Mesenchymal stem cell (in vitro differentiated cells and primary cell): ENCODE measurements at regions not wholly inside any gene's neighbourhood (a gene's known extent, or its start where the extent isn't known, plus 50 kb on each side); places are given as distances from the start of the nearest gene placed in this dataset.

Experiments
- DNase-seq: peaks from one replicate; pipeline ENCODE4 v3.0.0-alpha.2; 2013
- H2AFZ ChIP-seq: one replicate; pipeline ENCODE4 v1.6.1; 2013; ENCODE audit warnings: low read depth, mild to moderate bottlenecking, control low read depth, inconsistent platforms, low read length, moderate library complexity
- H2AK5ac ChIP-seq: 2 replicates; pipeline ENCODE4 v1.6.1; 2013; ENCODE audit warnings: low read length, moderate library complexity, mild to moderate bottlenecking, inconsistent platforms; ENCODE audit not compliant: severe bottlenecking
- H2BK120ac ChIP-seq: one replicate; pipeline ENCODE4 v1.6.1; 2013; ENCODE audit warnings: low read depth, mild to moderate bottlenecking, inconsistent platforms, low read length, moderate library complexity
- H2BK12ac ChIP-seq, 2 experiments: one replicate each; pipeline ENCODE4 v1.6.1; 2013; ENCODE audit warnings: inconsistent platforms in 2 of 2, low read length in 2 of 2, mild to moderate bottlenecking in 2 of 2, moderate library complexity in 2 of 2, control low read depth in 1 of 2
- H2BK15ac ChIP-seq: one replicate; pipeline ENCODE4 v1.6.1; 2013; ENCODE audit warnings: mild to moderate bottlenecking, low read depth, inconsistent platforms; ENCODE audit not compliant: poor library complexity, severe bottlenecking
- H2BK5ac ChIP-seq: 2 replicates; pipeline ENCODE4 v1.6.1; 2013; ENCODE audit warnings: low read depth, mild to moderate bottlenecking, low read length, control low read depth, inconsistent platforms; ENCODE audit not compliant: poor library complexity, severe bottlenecking
- H3K14ac ChIP-seq, 2 experiments: one replicate each; pipeline ENCODE4 v1.6.1; 2013; ENCODE audit warnings: inconsistent platforms in 2 of 2, low read length in 2 of 2, control low read depth in 1 of 2, mild to moderate bottlenecking in 1 of 2, moderate library complexity in 1 of 2
- H3K18ac ChIP-seq, 2 experiments: one replicate each; pipeline ENCODE4 v1.6.1; 2013; ENCODE audit warnings: inconsistent platforms in 2 of 2, low read length in 2 of 2, control low read depth in 1 of 2, low read depth in 1 of 2, mild to moderate bottlenecking in 1 of 2
- H3K23ac ChIP-seq, 2 experiments: one replicate each; pipeline ENCODE4 v1.6.1; 2013; ENCODE audit warnings: inconsistent platforms in 2 of 2, low read length in 2 of 2, mild to moderate bottlenecking in 2 of 2, moderate library complexity in 2 of 2, control low read depth in 1 of 2
- H3K27ac ChIP-seq: 2 replicates; pipeline ENCODE4 v1.5.1; 2013; ENCODE audit warnings: mild to moderate bottlenecking, moderate library complexity, low read length, control low read depth, inconsistent platforms; ENCODE audit not compliant: poor library complexity, severe bottlenecking
- H3K27me3 ChIP-seq, 2 experiments: 2 replicates each; pipeline versions ENCODE4 v1.6.1 to v1.7.0; 2013; ENCODE audit warnings: low read length in 2 of 2, mild to moderate bottlenecking in 2 of 2, moderate library complexity in 2 of 2, control low read depth in 1 of 2, inconsistent platforms in 1 of 2; ENCODE audit not compliant: control insufficient read depth in 1 of 2, insufficient read depth in 1 of 2
- H3K36me3 ChIP-seq, 2 experiments: 2 replicates each; pipeline versions ENCODE4 v1.6.1 to v1.7.0; 2013; ENCODE audit warnings: low read length in 2 of 2, control low read depth in 1 of 2, inconsistent platforms in 1 of 2, low read depth in 1 of 2, mild to moderate bottlenecking in 1 of 2; ENCODE audit not compliant: insufficient read depth in 2 of 2, control insufficient read depth in 1 of 2
- H3K4ac ChIP-seq, 2 experiments: one replicate each; pipeline ENCODE4 v1.6.1; 2013; ENCODE audit warnings: inconsistent platforms in 2 of 2, low read length in 2 of 2, mild to moderate bottlenecking in 2 of 2, moderate library complexity in 2 of 2, control low read depth in 1 of 2, low read depth in 1 of 2
- H3K4me1 ChIP-seq: 2 replicates; pipeline ENCODE4 v1.6.1; 2013; ENCODE audit warnings: low read depth, low read length, control low read depth; ENCODE audit not compliant: control insufficient read depth, insufficient read depth
- H3K4me2 ChIP-seq: 2 replicates; pipeline ENCODE4 v1.6.1; 2013; ENCODE audit warnings: low read length, mild to moderate bottlenecking, inconsistent platforms; ENCODE audit not compliant: poor library complexity, severe bottlenecking
- H3K4me3 ChIP-seq, 2 experiments: 2 replicates each; pipeline versions ENCODE4 v1.5.1 to v1.7.0; 2013; ENCODE audit warnings: low read length in 2 of 2, mild to moderate bottlenecking in 2 of 2, control low read depth in 1 of 2, low read depth in 1 of 2; ENCODE audit not compliant: insufficient read depth in 1 of 2
- H3K79me1 ChIP-seq: replicated peaks from 2 replicates; pipeline ENCODE4 v1.6.1; 2013; ENCODE audit warnings: mild to moderate bottlenecking, control low read depth, low read length, inconsistent platforms; ENCODE audit not compliant: poor library complexity, severe bottlenecking
- H3K9ac ChIP-seq: 2 replicates; pipeline ENCODE4 v1.7.0; 2013; ENCODE audit warnings: mild to moderate bottlenecking, low read length, moderate library complexity
- H3K9me3 ChIP-seq: 2 replicates; pipeline ENCODE4 v1.7.0; 2013; ENCODE audit warnings: mild to moderate bottlenecking, low read length; ENCODE audit not compliant: control insufficient read depth
- H4K8ac ChIP-seq: one replicate; pipeline ENCODE4 v1.6.1; 2013; ENCODE audit warnings: inconsistent platforms, mild to moderate bottlenecking, low read length, moderate library complexity
- H4K91ac ChIP-seq: one replicate; pipeline ENCODE4 v1.6.1; 2013; ENCODE audit warnings: mild to moderate bottlenecking, low read length, inconsistent platforms
- WGBS: methylation state at CpG from one replicate; pipeline ENCODE4 v1.1.7; 2013; ENCODE audit warnings: mixed read lengths; 5-methylcytosine and 5-hydroxymethylcytosine counted together

- no peaks in the 10 kb centered on the region for H3K36me3 ChIP-seq
- H3K4me3 ChIP-seq: no peak overlapping the region
- no peaks in the 10 kb centered on the region for H3K79me1 ChIP-seq
- H2BK120ac ChIP-seq: no peak overlapping the region
- DNase-seq: no peak
- no peak overlapping the region for H4K8ac ChIP-seq
- no peak overlapping the region for H2BK15ac ChIP-seq
- no peak overlapping the region for H3K27ac ChIP-seq
- no peak overlapping the region for H3K4ac ChIP-seq
- no peak overlapping the region for H3K23ac ChIP-seq
- H3K9ac ChIP-seq: no peak overlapping the region
- WGBS: 85% methylated on average over 2 of the region's 2 CpGs
- no peak overlapping the region for H2BK5ac ChIP-seq
- no peak overlapping the region for H3K4me2 ChIP-seq
- H3K18ac ChIP-seq: no peak overlapping the region
- no peak overlapping the region for H4K91ac ChIP-seq
- H3K9me3 ChIP-seq: no peaks in the 10 kb centered on the region
- H3K14ac ChIP-seq: no peak overlapping the region
- no peak overlapping the region for H2AFZ ChIP-seq
- peaks cover 0 to 4% of the 10 kb centered on the region in 2 experiments for H3K27me3 ChIP-seq
- peaks cover 1% of the 10 kb centered on the region for H3K4me1 ChIP-seq
- no peak overlapping the region for H2AK5ac ChIP-seq
- H2BK12ac ChIP-seq: no peak overlapping the region
Observed at GRCh38 chr2:62314291-62314690, 118.4 kb downstream of the B3GNT2 start.

DNA sequence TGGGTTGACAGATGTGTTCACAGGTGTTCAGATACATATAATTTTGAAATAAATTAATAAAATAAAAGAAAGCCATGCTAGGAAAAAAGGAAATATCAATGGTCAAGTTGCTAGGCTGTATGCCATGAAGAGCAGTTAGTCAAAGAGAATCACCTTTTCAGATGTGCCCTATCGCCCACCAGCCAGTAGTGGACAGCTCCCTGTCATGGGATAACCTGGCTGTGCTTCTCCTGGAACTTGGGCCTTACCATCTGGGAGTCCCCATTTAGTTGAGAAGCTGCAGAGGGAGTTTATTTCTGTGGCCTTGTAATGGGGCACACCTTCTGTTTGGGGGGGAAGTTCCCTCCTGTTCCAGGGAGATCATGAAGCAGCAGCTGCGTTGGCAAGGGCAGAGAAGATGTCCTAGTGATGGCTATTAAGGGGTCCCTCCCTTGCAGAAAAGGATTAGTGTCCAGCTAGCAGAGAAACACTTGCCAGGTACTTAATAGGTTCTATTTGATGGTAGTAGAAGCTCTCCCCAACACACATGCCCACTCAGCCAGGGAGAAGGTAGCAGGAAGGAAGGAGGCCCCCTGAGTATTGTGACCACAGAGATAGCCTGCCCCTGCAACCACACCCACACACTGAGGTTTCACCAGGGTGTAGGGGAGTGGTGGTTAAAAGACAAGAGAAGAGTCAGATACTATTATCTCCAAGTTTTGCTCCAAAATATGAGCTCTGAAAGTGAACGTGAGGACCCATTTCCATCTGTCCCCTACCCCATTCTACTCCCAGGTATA, 117.7 kb downstream of the B3GNT2 start:
- H3K23ac ChIP-seq: no peak overlapping the region
- no peaks in the 10 kb centered on the region for H3K36me3 ChIP-seq
- H2AK5ac ChIP-seq: no peak overlapping the region
- no peaks in the 10 kb centered on the region for H3K4me1 ChIP-seq
- no peak overlapping the region for H3K9ac ChIP-seq
- no peak overlapping the region for H4K91ac ChIP-seq
- H2AFZ ChIP-seq: no peak overlapping the region
- H3K27me3 ChIP-seq: peaks cover 0 to 4% of the 10 kb centered on the region in 2 experiments
- DNase-seq: no peak
- no peak overlapping the region for H2BK12ac ChIP-seq
- H3K14ac ChIP-seq: no peak overlapping the region
- no peak overlapping the region for H4K8ac ChIP-seq
- H3K4me2 ChIP-seq: no peak overlapping the region
- WGBS: 91% methylated on average over 2 of the region's 3 CpGs
- H2BK5ac ChIP-seq: no peak overlapping the region
- no peak overlapping the region for H3K27ac ChIP-seq
- H3K79me1 ChIP-seq: no peaks in the 10 kb centered on the region
- no peak overlapping the region for H3K18ac ChIP-seq
- no peak overlapping the region for H3K4ac ChIP-seq
- no peak overlapping the region for H3K4me3 ChIP-seq
- H2BK120ac ChIP-seq: no peak overlapping the region
- H3K9me3 ChIP-seq: no peaks in the 10 kb centered on the region
- no peak overlapping the region for H2BK15ac ChIP-seq

DNA sequence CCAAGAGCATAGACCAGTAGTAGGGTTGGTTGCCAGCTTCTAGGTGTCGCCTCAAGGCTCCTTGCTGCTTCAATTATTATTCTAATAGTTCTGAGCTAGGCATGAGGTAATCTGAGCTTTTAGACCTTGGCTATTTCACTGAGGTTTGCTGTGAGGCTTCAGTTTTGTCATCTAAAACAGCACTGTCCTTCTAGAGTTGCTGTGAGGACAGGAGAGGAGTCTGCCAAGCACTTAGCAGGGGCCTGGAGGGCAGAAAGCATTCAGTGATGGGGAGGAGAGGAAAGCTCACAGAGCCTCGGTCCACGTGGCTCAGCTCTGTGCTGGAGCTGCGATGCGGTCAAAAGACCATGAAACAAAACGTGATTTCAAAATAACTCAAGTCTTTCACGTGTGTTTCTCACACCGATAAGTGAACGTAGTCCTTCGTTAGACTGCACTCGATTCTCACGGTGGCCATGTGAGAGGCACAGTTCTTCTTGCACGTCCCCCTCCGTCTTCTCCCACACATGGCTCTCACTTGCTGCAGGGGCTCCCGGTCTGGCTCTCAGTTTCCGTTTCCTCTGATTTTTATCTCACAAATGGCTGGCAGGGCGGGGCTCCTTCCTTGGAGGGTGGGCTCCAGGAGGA, 113.7 kb downstream of the B3GNT2 start:
- peaks cover 20% of the 10 kb centered on the region for H3K4me1 ChIP-seq
- no peak overlapping the region for H4K91ac ChIP-seq
- H3K27ac ChIP-seq: no peak overlapping the region
- H3K14ac ChIP-seq: no peak overlapping the region
- H3K79me1 ChIP-seq: no peaks in the 10 kb centered on the region
- H3K4me2 ChIP-seq: no peak overlapping the region
- no peaks in the 10 kb centered on the region for H3K9me3 ChIP-seq
- no peak overlapping the region for H2BK15ac ChIP-seq
- H3K9ac ChIP-seq: no peak overlapping the region
- peak overlapping the region; percentile 45 for H4K8ac ChIP-seq
- peak overlapping the region in 1 of 2 experiments; percentile 4 for H2BK12ac ChIP-seq
- no peak overlapping the region for H2AK5ac ChIP-seq
- H2BK120ac ChIP-seq: no peak overlapping the region
- H3K23ac ChIP-seq: no peak overlapping the region
- H3K27me3 ChIP-seq: peaks cover 0 to 4% of the 10 kb centered on the region in 2 experiments
- no peak for DNase-seq
- no peak overlapping the region for H3K4ac ChIP-seq
- H3K36me3 ChIP-seq: no peaks in the 10 kb centered on the region
- peak overlapping the region in 1 of 2 experiments; percentile 38 for H3K4me3 ChIP-seq
- no peak overlapping the region for H2AFZ ChIP-seq
- H2BK5ac ChIP-seq: no peak overlapping the region
- peak overlapping the region; percentile 5 to 11 for H3K18ac ChIP-seq
- WGBS: 77% methylated on average over 14 of the region's 17 CpGs

- Histone ChIP-seq H3K27me3 (peaks cover 0 to 4% of the 10 kb centered on the region in 2 experiments), H3K36me3 (no peaks in the 10 kb centered on the region), H2BK12ac (no peak overlapping the region), H2BK5ac (no peak overlapping the region), H3K4me3 (no peak overlapping the region), H4K8ac (no peak overlapping the region), H3K79me1 (no peaks in the 10 kb centered on the region), H3K27ac (no peak overlapping the region), H3K4me2 (no peak overlapping the region), H2AFZ (no peak overlapping the region), H2BK15ac (no peak overlapping the region), H2BK120ac (no peak overlapping the region), H3K9ac (no peak overlapping the region), H3K23ac (no peak overlapping the region), H3K4me1 (peaks cover 24% of the 10 kb centered on the region), H3K18ac (peak overlapping the region in 1 of 2 experiments; percentile 11), H3K4ac (no peak overlapping the region), H3K9me3 (no peaks in the 10 kb centered on the region), H2AK5ac (no peak overlapping the region), H3K14ac (no peak overlapping the region), H4K91ac (no peak overlapping the region)
- no peak for DNase-seq
- 86% methylated on average over 1 of the region's 1 CpG for WGBS
Observed at GRCh38 chr2:62309081-62309464, 113.2 kb downstream of the B3GNT2 start.
